ENCODE measurements at regions not wholly inside any gene's neighbourhood (a gene's known extent, or its start where the extent isn't known, plus 50 kb on each side); places are given as distances from the start of the nearest gene placed in this dataset.

GRCh38 chr2:156116113-156116512 lies 216.4 kb downstream of the NR4A2 start:
- Histone ChIP-seq H3K4ac (ENCODE audit: low read depth, low read length) (no peak overlapping the region), H3K9me1 (ENCODE audit: insufficient read depth, low read length) (no peaks in the 10 kb centered on the region), H4K8ac (ENCODE audit: low read depth in 2 of 2, low read length in 2 of 2) (no peak overlapping the region), H4K5ac (ENCODE audit: low read depth, low read length) (no peak overlapping the region), H3K4me2 (ENCODE audit: low read depth, low read length) (no peak overlapping the region), H2AK5ac (ENCODE audit: low read depth, low read length) (no peak overlapping the region), H2BK15ac (ENCODE audit: low read depth, low read length) (no peak overlapping the region), H3K23ac (ENCODE audit: low read depth, low read length) (no peak overlapping the region), H2AFZ (replicated peaks; ENCODE audit: low read length, poor library complexity) (no peak overlapping the region), H3K4me1 (ENCODE audit: control insufficient read depth, insufficient read depth, low read length) (no peaks in the 10 kb centered on the region), H2BK120ac (ENCODE audit: low read depth, low read length) (no peak overlapping the region), H3K79me1 (ENCODE audit: low read depth in 1 of 2, low read length in 2 of 2) (no peaks in the 10 kb centered on the region), H3K36me3 (ENCODE audit: control insufficient read depth, insufficient read depth, low read length) (no peaks in the 10 kb centered on the region), H3K4me3 (ENCODE audit: insufficient read depth, low read depth, low read length) (no peak overlapping the region), H4K91ac (ENCODE audit: insufficient read depth, low read depth, low read length) (no peak overlapping the region), H3K9ac (ENCODE audit: low read depth, low read length) (no peak overlapping the region), H3K18ac (ENCODE audit: low read depth, low read length) (no peak overlapping the region), H3K14ac (replicated peaks; ENCODE audit: low read depth, low read length) (no peak overlapping the region), H2AK9ac (replicated peaks; ENCODE audit: low read depth, low read length, poor library complexity) (no peak overlapping the region), H4K20me1 (ENCODE audit: insufficient read depth, low read length) (no peaks in the 10 kb centered on the region), H2BK5ac (ENCODE audit: low read depth, low read length, poor library complexity, severe bottlenecking) (no peak overlapping the region), H3K27ac (ENCODE audit: insufficient read depth, low read length) (no peak overlapping the region), H3K27me3 (ENCODE audit: control insufficient read depth, insufficient read depth, low read length) (no peaks in the 10 kb centered on the region), H3K9me3 (ENCODE audit: control insufficient read depth, insufficient read depth, low read length) (no peaks in the 10 kb centered on the region), H2BK20ac (ENCODE audit: low read depth, low read length) (no peak overlapping the region), H3K56ac (ENCODE audit: extremely low read depth, insufficient read depth, low read length) (no peak overlapping the region)
- dilution Hi-C loops (cut with HindIII; ENCODE audit: low sequenced_read_pairs, unreplicated experiment) = no loop called here
- DNase-seq (no peak), ATAC-seq (ENCODE audit: low read depth) (no peak)
- TF ChIP-seq BHLHE40 (IDR thresholded peaks at IDR 0.05; ENCODE audit: low read depth, low read length) (no peak), CTCF (conservative IDR thresholded peaks at IDR 0.05; ENCODE audit: low read depth, low read length) (no peak), SMC3 (IDR thresholded peaks at IDR 0.05; ENCODE audit: low read depth, low read length) (no peak), FOS (IDR thresholded peaks at IDR 0.05; ENCODE audit: low read depth, low read length) (no peak), POLR2A (IDR thresholded peaks at IDR 0.05; ENCODE audit: low read depth, low read length) (no peak), RFX5 (IDR thresholded peaks at IDR 0.05; ENCODE audit: low read depth, low read length) (no peak), USF2 (IDR thresholded peaks at IDR 0.05; ENCODE audit: low read depth, low read length) (no peak), ELK1 (IDR thresholded peaks at IDR 0.05; ENCODE audit: borderline replicate concordance, low read depth, low read length) (no peak), MXI1 (IDR thresholded peaks at IDR 0.05; ENCODE audit: borderline replicate concordance, low read depth, low read length) (no peak), CEBPB (IDR thresholded peaks at IDR 0.05; ENCODE audit: low read depth, low read length) (no peak), MAZ (IDR thresholded peaks at IDR 0.05; ENCODE audit: borderline replicate concordance, low read depth, low read length) (no peak)
- intact Hi-C loops (cut with micrococcal nuclease) = no loop called here
- POLR2A ChIA-PET (ENCODE audit: unreplicated experiment) = no interaction called here
- CTCF ChIA-PET = no interaction called here
- in situ Hi-C loops (cut with MboI; ENCODE audit: low sequenced_read_pairs) = no loop called here
- no TSS peak for BruUV-seq (replicated peaks)
- WGBS, 2 experiments (ENCODE audit: extremely low coverage in 2 of 2, insufficient read length in 1 of 2) = no CpG with 5 or more reads among the region's 2 CpGs

Measured in IMR-90 (cell line).